ENCODE measurements at regions not wholly inside any gene's neighbourhood (a gene's known extent, or its start where the extent isn't known, plus 50 kb on each side); places are given as distances from the start of the nearest gene placed in this dataset.
"Not testable (repeated sequence)": the region's sequence is repeated elsewhere in the genome, so short reads cannot be mapped to it uniquely, and the experiment has no call there.

- no peak for DNase-seq (ENCODE audit: low read depth)
These were observed 320.8 kb upstream of the USP24 start for GRCh38 chr1:55535724-55536544.

- DNase-seq (ENCODE audit: low read depth), result no peak
These were observed 319.5 kb upstream of the USP24 start for GRCh38 chr1:55534565-55535121.

GRCh38 chr1:55531644-55532043, 316.5 kb upstream of the USP24 start:
- no peak for DNase-seq (ENCODE audit: low read depth)

GRCh38 chr1:55530749-55531478, 315.8 kb upstream of the USP24 start:
- no peak for DNase-seq (ENCODE audit: low read depth)

GRCh38 chr1:55529017-55529416, 313.9 kb upstream of the USP24 start:
- no peak for DNase-seq (ENCODE audit: low read depth)

- DNase-seq (ENCODE audit: low read depth), result no peak
These were observed 312.7 kb upstream of the USP24 start for GRCh38 chr1:55527831-55528230.

GRCh38 chr1:55526716-55527115, 311.6 kb upstream of the USP24 start:
- no peak for DNase-seq (ENCODE audit: low read depth)

- no peak for DNase-seq (ENCODE audit: low read depth)
These were observed 308.8 kb upstream of the USP24 start for GRCh38 chr1:55524006-55524405.

- no peak for DNase-seq (ENCODE audit: low read depth)
These were observed 307.8 kb upstream of the USP24 start for GRCh38 chr1:55522982-55523381.

GRCh38 chr1:55522353-55522903, 307.3 kb upstream of the USP24 start:
- no peak for DNase-seq (ENCODE audit: low read depth)

GRCh38 chr1:55520861-55521260, 305.7 kb upstream of the USP24 start:
- no peak for DNase-seq (ENCODE audit: low read depth)

- no peak for DNase-seq (ENCODE audit: low read depth)
These were observed 304.9 kb upstream of the USP24 start for GRCh38 chr1:55519937-55520683.

- no peak for DNase-seq (ENCODE audit: low read depth)
These were observed 304.1 kb upstream of the USP24 start for GRCh38 chr1:55519276-55519675.

GRCh38 chr1:55517036-55517435, 301.9 kb upstream of the USP24 start:
- DNase-seq (ENCODE audit: low read depth), result no peak

GRCh38 chr1:55514571-55514970, 299.4 kb upstream of the USP24 start:
- DNase-seq (ENCODE audit: low read depth), result not testable (repeated sequence)

- DNase-seq (ENCODE audit: low read depth), result no peak
These were observed 297.3 kb upstream of the USP24 start for GRCh38 chr1:55512466-55512865.

- no peak for DNase-seq (ENCODE audit: low read depth)
These were observed 292.4 kb upstream of the USP24 start for GRCh38 chr1:55507578-55507931.

GRCh38 chr1:55506740-55507577, 291.8 kb upstream of the USP24 start:
- DNase-seq (ENCODE audit: low read depth), result no peak

- no peak for DNase-seq (ENCODE audit: low read depth)
These were observed 290.2 kb upstream of the USP24 start for GRCh38 chr1:55505326-55505725.

GRCh38 chr1:55504306-55504731, 289.2 kb upstream of the USP24 start:
- no peak for DNase-seq (ENCODE audit: low read depth)

- DNase-seq (ENCODE audit: low read depth), result no peak
These were observed 288.6 kb upstream of the USP24 start for GRCh38 chr1:55503663-55504305.
